COLO668 (cell line): ENCODE measurements at regions not wholly inside any gene's neighbourhood (a gene's known extent, or its start where the extent isn't known, plus 50 kb on each side); places are given as distances from the start of the nearest gene placed in this dataset.
"Not testable (repeated sequence)": the region's sequence is repeated elsewhere in the genome, so short reads cannot be mapped to it uniquely, and the experiment has no call there.

Experiments
- DNase-seq: peaks from one replicate; lab custom pipeline; 2025; ENCODE audit not compliant: unreplicated experiment; lab: John Stamatoyannopoulos, UW

DNA sequence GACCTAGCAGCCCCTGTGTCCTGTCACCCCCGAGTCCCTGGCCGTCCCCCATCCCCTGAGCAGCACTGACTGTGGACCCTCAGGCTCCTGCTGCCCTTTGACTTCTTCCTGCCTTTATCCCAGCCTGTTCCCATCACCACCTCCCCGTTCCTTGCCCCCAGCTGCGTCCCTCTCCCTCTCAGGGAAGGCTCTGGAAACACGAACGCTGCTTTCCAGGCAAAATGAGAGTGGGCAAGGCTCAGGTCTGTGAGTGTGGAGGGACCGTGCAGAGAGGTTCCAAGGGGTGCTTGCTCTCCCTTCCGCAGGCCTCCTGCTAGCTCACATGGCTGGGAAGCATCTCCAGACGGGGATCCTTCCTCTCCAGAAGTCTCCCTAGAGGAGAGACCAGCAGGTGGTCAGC lies 501.8 kb upstream of the SALL3 start:
- no peak for DNase-seq

DNA sequence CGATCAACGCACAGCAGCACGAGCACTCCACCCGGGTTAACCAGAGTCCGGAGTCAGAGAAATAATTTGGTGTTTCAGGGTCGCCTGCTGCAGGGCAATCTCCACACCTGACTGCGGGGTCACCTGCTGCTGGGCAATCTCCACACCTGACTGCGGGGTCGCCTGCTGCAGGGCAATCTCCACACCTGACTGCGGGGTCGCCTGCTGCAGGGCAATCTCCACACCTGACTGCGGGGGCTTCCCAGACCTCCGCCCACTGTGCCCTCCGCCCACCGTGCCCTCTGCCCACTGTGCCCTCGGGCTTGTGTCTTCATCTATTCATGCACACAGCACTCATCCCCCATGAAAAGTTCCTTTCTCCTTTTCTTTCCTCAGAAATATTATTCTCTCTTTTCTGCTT lies 500.2 kb upstream of the SALL3 start:
- DNase-seq = no peak

DNA sequence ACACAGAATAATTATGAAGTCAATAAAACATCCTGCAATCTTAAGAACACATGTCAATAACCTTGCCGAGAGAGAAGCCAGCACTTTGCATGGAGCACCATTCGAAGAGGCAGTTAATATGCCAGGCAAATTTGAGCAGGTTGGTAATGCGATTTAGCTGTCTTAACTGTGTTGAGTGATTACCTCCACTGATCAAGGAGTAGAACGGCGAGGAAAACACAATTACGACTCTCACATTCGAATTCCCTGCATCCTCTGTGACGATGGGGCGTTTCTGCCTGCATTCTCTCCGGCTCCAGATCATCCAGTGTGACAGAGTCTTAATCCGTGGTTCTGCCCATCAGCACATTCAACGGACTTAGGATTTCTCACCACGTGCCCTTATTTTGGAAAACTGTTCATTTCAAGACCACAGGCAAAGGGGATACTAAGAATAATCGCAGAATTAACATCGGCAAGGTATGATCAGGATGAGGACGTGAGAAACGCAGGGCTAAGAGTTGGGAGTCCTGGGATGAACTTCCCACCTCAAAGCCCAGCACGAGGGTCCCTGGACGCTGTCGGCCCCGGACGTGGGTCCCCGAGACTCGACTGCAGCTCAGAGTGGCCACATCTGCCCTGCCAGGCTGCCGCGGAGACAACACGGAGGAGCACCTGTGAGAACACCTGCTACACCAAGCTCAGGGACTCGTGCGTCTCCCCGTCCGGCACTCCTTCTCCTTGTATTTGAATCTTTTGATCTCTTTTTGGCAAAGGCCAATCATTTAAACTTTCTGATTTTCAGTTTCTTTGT lies 499.2 kb upstream of the SALL3 start:
- DNase-seq = no peak

DNA sequence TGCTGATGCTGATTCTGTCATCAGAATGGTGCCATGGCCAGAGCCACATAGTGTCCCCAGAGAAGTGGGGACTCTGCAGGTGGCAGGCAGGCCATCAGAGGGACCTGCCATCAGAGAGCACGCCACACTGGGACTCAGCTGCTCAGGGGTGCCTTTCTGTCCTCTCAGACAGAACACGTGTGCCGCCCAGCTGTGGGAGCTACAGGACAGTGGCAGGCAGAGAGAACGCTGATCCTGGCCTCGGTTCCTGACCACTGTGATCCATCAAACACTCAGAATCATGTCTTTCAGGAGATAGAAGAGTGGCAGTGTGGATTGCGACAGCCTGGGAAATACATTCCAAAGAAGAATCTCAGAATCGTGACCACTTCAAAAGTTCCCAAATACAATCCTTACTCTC lies 497.2 kb upstream of the SALL3 start:
- no peak for DNase-seq

DNA sequence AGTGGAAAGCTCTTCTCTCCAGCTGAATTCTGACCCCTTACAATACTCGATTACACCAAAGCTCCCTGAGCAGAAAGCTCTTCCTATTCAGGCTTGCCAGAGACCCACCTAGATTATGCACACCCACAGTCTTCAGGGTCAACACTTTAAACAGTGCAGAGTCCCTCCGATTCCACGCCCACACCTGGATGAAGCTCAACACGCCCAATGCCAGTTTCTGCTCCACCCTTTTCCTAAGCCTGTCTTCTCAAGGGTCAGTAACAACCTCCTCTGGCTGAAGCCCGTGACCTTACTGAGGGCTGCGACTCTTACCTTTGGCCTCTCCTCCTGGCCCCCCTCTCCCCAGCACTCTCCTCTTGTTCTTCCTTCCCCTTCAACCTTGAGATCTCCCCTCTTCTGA lies 492.0 kb upstream of the SALL3 start:
- no peak for DNase-seq

DNA sequence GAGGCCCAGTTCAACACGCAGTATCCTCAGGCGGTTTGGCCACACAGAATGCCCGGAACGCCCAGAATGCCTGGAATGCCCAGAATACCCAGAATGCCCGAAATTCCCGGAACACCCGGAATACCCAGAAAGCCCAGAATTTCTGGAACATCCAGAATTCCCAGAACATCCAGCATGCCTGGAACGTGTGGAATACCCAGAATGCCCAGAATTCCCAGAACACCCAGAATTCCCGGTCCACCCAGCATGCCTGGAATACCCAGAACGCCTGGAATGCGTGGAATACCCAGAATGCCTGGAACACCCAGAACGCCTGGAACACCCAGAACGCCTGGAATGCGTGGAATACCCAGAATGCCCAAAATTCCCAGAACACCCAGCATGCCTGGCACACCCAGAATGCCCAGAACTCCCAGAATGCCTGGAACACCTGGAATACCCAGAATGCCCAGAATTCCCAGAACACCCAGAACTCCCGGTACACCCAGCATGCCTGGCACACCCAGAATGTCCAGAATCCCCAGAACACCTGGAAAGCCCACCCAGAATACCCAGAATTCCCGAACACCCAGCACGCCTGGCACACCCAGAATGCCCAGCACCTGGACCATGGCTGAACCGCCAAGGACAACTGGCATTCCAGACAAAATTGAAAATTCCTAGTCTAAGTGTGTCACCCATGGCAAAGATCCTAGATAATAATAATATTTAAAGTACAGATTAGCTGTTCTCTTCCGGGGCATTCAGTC lies 487.4 kb upstream of the SALL3 start:
- DNase-seq = no peak

DNA sequence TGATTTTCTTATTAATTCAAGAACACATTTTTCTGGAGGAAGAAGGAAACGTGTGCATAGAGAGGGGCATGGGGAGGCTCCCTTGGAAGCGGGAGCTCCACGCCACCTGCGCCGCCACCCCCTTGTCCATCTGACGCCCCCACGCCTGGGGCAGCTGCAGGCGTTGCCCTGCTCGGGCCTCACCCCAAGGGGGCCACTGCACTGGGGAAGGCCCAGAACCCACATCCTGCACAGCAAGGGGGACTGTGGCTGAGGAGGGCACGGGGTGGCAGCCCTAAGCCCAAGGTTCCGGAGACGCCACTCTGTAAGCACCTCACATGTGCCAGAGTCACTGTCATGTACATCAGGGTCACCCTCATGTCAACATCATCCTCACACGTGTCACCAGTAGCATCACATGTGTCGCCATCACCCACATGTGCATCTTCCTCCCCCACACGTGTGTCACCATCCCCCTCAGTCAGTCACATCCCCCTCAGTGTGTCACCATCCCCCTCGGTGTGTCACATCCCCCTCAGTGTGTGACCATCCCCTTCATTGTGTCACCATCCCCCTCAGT lies 486.7 kb upstream of the SALL3 start:
- DNase-seq = no peak

DNA sequence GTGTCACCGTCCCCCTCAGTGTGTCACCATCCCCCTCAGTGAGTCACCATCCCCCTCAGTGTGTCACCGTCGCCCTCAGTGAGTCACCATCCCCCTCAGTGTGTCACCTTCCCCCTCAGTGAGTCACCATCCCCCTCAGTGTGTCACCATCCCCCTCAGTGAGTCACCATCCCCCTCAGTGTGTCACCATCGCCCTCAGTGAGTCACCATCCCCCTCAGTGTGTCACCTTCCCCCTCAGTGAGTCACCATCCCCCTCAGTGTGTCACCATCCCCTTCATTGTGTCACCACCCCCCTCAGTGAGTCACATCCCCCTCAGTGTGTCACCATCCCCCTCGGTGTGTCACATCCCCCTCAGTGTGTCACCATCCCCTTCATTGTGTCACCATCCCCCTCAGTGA lies 486.1 kb upstream of the SALL3 start:
- DNase-seq = not testable (repeated sequence)

DNA sequence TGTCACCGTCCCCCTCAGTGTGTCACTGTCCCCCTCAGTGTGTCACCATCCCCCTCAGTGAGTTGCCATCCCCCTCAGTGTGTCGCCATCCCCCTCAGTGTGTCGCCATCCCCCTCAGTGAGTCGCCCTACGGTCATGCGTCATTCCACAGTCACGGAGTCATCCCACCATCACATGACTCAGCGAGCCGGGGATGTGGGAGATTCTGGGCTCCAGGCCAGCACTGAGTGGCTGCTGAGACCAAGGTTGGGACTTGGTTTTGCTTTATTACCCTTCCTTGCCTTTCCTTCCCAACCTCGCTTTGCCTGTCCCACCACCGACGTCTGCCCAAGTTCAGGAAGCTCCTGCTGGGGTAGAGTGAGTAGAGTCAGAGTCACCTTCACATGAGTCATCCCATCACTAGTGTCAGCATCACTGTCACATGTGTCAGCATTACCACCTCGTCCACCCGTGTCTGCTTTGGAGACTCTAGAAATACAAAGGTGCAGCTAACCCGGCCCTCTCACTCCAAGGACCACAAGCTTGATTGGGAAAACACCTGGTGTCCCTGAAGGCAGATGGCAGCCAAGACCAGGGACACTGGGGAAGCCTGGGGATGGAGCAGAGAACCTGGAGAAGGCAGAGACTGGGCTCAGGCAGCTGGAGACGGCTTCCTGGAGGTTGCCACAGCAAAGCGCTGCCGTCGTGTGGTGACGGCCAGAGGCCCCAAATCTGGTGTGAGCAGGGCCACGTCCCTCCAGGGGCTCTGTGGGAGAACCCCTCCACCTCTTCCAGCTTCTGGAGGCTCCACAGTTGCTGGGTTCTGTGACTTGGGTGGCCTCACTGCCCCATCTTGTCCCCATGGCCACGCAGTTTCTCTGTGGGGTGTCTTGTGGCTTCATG lies 485.2 kb upstream of the SALL3 start:
- no peak for DNase-seq

DNA sequence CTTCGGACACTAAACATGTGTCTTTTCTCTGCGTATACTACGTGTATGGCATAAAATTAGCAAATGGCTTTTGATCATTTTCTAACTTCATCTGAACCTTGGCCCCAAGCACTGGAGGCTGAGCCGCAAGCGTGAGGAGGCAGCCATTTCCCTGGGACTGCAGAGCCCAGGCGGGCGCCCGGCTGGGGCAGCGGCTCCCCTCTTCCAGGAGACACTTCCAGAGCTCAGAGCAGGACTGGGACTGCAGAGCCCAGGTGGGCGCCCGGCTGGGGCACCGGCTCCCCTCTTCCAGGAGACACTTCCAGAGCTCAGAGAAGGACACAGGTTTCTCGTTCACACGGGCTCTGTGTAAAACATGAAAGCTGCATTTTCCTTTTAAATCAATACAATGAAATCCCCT lies 484.1 kb upstream of the SALL3 start:
- no peak for DNase-seq

DNA sequence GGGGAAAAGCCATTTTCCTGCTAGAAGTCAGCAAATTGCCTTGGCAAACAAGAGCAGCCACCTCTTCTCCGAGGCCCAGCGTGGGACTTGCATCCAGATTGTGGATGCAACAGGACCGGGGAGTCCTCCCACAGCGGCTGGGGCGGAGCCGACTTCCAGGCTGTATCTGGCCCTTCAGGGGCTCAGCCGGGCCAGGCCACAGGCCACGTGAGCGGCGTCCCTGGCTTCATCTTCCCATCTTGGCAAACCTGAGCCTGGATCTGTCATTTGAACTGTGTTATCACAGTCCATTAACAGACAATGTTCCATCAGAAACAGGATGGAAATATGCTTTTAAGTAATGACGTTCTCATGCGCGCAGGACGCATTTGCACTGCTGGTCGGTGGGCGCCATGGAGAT lies 483.5 kb upstream of the SALL3 start:
- DNase-seq = no peak

DNA sequence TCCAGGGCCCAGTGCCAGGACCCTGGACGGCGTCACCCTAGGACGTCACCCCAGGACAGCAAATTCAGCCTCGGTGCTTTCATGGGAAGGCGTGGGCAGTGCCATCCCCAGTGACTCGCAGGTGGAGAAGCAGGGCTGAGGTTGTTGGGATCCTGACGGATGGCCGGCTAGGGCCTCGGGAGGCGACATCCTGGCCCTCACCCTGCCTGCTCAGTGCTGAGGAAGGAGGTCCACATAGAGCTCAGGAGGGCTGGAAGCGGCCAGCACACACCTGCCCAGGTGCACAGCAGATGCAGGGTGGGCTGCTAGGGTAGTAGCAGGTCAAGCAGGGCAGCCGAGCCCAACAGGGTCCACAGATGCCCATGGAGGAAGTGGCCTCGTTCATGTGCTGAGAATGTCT lies 482.0 kb upstream of the SALL3 start:
- no peak for DNase-seq

DNA sequence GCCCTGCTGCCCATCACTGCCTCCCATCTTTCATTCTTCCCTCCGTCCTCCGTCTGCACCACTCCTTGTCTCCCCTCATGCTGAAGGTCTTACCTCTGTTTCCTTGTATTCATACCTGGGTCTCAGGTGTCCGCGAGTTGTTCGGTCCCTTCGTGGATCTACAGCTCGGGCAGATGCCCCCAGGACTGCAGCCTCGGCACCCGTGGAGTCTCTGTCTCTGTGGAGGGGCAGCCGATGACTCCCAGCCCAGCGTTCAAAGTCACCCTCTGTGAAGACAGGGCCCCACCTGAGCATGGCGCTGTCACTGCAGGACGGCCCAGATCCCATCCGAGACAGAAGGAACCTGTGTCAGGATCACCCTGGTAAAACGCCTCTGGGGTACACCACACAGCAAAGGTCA lies 480.0 kb upstream of the SALL3 start:
- no peak for DNase-seq

DNA sequence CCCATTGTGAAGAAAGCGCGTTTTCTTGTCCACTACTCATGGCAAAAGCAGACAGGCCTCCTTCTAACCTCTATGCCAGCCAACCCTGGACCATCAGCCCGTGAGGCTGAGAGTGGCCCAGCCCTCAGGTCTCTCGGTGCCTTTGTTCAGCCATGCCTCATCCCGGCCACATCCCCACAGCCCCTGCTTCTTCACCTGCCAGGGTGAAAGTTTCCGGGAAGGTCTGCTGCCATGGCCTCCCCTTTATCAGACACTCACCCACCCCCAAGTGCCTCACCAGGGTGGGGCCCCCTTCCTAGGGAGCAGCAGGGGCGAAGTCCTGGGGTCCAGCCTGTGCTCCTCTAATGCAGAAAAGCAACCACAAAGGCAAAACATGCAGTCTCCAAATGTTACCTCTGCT lies 478.4 kb upstream of the SALL3 start:
- no peak for DNase-seq

DNA sequence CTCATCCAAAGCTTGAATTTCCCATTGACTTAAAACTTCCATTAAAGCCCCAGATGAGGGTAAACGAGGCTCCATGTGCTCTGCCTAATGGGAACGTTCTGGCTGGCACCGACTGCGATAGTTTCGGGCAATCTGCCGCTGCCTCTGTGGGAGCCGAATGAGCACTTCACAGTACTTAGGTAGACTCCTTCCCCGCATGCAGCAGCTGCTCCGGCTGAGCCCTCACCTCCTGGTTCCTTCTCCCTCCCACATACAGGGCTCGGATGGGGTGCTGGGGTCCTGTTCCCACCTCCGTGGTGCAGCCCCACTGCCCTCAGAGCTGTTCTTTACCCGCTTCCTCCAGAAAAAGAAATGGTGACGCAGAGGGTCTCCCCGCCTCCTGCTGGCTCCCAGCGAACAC lies 476.5 kb upstream of the SALL3 start:
- no peak for DNase-seq

DNA sequence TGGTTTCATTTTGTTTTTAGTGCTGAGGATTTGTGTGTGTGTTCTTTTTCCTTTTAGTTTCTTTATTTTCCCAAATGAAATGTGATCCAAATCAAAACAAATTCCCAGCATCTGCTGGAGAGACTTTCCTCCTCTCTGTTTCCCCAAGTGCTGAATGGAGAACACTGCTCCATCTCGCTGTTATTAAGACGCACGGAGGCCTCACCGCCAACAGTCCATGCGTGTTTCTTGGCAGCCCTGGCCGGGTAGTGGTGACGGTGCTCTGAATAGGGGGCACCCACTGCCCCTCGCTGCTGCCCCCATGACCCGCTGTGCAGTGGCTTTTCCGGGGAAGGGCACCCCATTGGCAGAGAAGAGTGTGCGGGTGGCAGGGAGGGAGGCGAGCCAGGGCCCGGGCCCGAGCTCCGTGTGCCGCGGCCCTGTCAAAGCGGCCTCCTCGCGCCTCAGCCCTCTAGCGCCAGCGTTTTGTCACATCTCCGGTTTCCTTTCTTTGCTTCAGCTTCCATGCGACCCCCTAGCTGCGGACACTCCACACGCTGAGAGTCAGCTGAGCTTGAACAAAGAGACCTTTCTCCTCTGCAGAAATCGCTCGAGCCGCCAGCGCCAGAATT lies 473.7 kb upstream of the SALL3 start:
- DNase-seq = no peak

DNA sequence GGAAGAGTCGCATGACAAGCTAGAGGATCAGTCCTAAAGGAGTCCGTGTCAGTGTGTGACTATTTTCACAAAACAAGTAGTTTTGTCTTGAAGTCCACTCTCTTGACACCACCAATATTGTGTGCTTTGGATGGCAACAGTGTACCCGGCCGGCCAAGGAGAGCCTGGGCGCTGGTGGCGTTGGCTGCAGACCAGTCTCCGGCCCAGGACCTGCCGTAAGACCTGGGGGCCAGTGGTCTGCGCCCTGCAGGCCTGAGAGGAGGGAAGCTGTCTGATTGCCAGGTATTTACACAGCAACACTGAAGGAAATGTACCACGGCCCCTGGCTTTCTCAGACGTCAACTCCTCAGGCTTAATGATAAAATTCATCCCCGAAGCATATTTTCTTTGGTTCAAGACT lies 472.4 kb upstream of the SALL3 start:
- DNase-seq = no peak

DNA sequence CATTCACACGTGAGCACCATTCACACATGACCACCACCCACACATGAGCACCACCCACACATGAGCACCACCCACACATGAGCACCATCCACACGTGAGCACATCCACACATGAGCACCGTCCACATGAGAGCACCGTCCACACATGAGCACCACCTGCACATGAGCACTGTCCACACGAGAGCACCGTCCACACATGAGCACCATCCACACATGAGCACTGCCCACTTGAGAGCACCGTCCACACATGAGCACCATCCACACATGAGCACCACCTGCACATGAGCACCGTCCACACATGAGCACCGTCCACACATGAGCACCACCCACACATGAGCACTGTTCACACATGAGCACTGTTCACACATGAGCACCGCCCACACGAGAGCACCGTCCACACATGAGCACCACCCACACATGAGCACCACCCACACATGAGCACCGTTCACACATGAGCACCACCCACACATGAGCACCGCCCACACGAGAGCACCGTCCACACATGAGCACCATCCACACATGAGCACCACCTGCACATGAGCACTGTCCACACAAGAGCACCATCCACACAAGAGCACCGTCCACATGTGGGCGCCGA lies 471.3 kb upstream of the SALL3 start:
- not testable (repeated sequence) for DNase-seq

DNA sequence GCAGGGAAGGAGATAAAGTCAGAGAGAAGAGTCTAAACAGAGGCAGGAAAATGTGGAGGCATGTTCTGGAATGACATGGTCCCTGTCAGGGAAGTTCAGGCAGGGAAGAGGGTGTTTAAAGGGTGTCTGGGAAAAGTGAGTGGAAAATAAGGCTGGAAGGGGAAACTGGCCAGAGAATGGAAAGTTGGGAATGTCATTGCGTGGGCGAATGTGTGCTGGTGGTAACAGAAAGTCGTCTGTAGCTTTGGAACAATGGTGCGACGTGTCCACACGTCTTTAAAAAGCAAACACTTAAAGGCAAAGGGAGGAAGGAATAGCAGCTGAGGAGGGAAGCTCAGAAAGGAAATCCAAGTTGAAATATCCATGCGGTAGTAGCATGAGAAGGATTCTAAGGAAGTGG lies 469.5 kb upstream of the SALL3 start:
- no peak for DNase-seq

DNA sequence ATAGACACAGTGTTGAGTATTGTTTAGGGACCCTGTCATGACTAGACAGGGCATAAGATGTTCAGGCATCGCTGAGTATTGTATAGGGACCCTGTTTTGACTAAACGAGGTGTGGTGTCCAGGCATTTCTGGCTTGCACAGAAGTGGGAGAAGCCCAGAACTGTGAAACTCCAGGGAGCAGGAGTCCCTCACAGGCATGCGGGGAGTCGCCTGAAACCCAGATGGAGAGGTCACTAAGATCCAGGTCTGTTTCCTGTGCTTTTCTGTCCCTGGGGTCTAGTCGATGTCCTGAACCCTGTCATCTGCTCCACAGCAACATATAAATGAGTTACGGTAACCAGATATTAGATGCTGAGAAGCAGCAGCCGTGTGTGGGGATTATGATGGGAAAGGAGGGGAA lies 469.0 kb upstream of the SALL3 start:
- no peak for DNase-seq
